Fibroblast of skin of left biceps (primary cell): ENCODE measurements at regions not wholly inside any gene's neighbourhood (a gene's known extent, or its start where the extent isn't known, plus 50 kb on each side); places are given as distances from the start of the nearest gene placed in this dataset.
"Not testable (repeated sequence)": the region's sequence is repeated elsewhere in the genome, so short reads cannot be mapped to it uniquely, and the experiment has no call there.

ENCODE experiments used
- DNase-seq, 2 experiments: peaks; one replicate each; pipeline ENCODE4 v3.0.0-alpha.2; 2013; ENCODE audit warnings: low read depth in 2 of 2

GRCh38 chr2:91521944-91522343, 2830.5 kb downstream of the RPIA start:
- DNase-seq, result not testable (repeated sequence)

GRCh38 chr2:91522877-91523276, 2831.4 kb downstream of the RPIA start:
- DNase-seq, result not testable (repeated sequence)

DNA sequence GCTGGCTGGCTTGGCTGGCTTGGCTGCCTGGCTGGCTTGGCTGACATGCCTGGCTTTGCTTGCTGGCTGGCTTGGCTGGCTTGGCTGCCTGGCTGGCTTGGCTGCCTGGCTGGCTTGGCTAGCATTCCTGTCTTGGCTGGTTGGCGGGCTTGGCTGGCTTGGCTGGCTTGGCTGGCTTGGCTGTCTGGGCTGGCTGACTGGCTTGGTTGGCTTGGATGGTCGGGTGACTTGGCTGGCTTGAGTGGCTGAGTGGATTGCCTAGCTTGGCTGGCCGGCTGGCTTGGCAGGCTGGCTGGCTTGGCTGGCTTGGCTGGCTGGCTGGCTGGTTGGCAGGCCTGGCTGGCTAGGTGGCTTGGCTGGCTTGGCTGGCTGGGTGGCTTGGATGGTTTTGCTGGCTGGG, 2832.3 kb downstream of the RPIA start:
- DNase-seq, result not testable (repeated sequence)

DNA sequence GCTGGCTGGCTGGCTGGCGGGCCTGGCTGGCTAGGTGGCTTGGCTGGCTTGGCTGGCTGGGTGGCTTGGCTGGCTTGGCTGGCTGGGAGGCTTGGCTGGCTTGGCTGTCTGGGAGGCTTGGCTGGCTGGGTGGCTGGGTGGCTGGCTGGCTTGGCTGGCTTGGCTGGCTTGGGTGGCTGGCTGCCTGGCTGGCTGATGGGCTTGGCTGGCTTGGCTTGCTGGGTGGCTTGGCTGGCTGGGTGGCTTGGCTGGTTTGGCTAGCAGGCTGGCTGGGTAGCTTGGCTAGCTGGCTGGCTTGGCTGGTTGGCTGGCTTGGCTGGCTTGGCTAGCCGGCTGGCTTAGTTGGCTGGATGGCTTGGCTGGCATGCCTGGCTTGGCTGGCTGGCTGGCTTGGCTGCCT, 2834.1 kb downstream of the RPIA start:
- DNase-seq, result not testable (repeated sequence)

- DNase-seq, result not testable (repeated sequence)
Observed at GRCh38 chr2:91526083-91526482, 2834.6 kb downstream of the RPIA start.

- DNase-seq, result not testable (repeated sequence)
Observed at GRCh38 chr2:91527056-91527455, 2835.6 kb downstream of the RPIA start.

GRCh38 chr2:91527491-91528031, 2836.1 kb downstream of the RPIA start:
- DNase-seq, result not testable (repeated sequence)

GRCh38 chr2:91528361-91528760, 2836.9 kb downstream of the RPIA start:
- DNase-seq, result not testable (repeated sequence)

GRCh38 chr2:91536109-91536508, 2844.6 kb downstream of the RPIA start:
- DNase-seq, result not testable (repeated sequence)

GRCh38 chr2:91536549-91537263, 2845.2 kb downstream of the RPIA start:
- DNase-seq, result not testable (repeated sequence)

DNA sequence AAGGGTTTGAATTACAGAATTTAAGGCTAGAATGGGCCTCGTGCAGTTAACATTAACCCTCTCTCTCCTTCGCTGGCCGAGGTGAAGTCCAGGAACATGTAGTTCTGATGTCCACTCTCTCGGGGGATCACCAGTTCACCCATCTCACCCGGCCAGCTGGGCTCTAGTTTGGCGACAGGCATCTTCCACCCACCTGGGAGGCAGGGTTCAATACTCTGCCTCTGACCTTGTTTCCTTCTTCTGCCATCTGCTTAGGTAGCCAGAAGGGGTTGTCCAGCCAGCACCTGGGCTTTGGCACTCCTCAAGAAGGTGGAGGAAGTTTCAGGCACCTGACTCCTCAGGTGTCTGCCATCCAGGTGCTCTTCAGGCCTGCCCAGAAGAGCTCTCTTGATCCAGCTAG, 2857.8 kb downstream of the RPIA start:
- DNase-seq, result not testable (repeated sequence)

DNA sequence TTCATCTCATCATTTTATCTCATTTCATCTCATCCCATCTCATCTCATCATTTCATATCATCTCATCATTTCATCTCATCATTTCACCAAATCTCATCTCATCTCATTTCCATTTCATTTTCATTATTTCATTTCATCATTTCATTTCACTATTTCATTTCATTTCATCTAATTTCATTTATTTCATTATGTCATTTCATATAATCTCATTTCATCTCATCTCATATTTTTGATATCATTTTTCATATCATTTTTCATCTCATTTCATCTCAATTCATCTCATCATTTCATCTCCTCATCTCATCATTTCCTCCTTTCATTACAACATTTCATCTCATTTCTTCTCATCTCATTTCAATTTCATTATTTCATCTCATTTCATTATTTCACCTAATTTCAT, 2866.8 kb downstream of the RPIA start:
- DNase-seq, result not testable (repeated sequence)

GRCh38 chr2:91559269-91559668, 2867.8 kb downstream of the RPIA start:
- not testable (repeated sequence) for DNase-seq

- DNase-seq, result not testable (repeated sequence)
Observed at GRCh38 chr2:91559886-91560614, 2868.6 kb downstream of the RPIA start.

GRCh38 chr2:91562184-91562583, 2870.7 kb downstream of the RPIA start:
- DNase-seq, result not testable (repeated sequence)

- DNase-seq, result not testable (repeated sequence)
Observed at GRCh38 chr2:91564700-91565099, 2873.2 kb downstream of the RPIA start.

GRCh38 chr2:91565689-91566430, 2874.4 kb downstream of the RPIA start:
- not testable (repeated sequence) for DNase-seq

- not testable (repeated sequence) for DNase-seq
Observed at GRCh38 chr2:91566611-91567010, 2875.1 kb downstream of the RPIA start.

DNA sequence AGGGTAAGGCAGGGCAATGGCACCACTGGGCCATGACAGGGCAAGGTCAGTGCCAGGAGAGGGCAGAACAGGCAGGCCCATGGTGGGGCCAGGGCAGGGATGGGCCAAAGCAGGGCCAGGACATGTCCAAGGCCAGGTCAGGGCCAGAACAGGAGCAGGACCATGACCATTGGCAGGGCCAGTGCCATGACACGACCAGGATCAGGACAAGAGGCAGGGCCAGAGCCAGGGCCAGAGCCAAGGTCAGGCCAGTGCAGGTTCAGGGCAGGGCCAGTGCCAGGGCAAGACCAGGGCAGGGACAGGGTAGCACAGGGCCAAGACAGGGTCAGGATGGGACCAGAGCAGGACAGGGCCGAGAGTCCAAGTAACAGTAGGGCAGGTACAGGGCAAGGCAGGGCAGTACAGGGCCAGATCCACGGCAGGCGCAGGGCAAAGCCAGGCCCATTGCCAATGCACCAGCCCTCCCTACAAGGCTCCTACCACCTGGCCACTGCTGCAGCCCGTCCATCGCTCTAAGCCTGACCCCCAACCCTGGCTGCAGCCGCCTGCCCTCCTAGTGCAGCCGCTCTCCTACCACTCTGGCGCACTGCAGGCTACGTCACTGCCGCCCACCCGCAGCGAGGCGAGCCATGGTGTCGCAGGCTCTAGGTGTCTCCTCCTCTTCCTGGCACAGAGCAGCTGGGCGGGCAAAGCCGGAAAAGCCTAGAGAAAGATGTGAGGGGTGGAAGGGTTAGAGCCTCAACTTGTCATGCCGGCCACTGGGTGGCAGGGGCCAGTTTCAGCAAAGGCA, 2876.3 kb downstream of the RPIA start:
- not testable (repeated sequence) for DNase-seq

DNA sequence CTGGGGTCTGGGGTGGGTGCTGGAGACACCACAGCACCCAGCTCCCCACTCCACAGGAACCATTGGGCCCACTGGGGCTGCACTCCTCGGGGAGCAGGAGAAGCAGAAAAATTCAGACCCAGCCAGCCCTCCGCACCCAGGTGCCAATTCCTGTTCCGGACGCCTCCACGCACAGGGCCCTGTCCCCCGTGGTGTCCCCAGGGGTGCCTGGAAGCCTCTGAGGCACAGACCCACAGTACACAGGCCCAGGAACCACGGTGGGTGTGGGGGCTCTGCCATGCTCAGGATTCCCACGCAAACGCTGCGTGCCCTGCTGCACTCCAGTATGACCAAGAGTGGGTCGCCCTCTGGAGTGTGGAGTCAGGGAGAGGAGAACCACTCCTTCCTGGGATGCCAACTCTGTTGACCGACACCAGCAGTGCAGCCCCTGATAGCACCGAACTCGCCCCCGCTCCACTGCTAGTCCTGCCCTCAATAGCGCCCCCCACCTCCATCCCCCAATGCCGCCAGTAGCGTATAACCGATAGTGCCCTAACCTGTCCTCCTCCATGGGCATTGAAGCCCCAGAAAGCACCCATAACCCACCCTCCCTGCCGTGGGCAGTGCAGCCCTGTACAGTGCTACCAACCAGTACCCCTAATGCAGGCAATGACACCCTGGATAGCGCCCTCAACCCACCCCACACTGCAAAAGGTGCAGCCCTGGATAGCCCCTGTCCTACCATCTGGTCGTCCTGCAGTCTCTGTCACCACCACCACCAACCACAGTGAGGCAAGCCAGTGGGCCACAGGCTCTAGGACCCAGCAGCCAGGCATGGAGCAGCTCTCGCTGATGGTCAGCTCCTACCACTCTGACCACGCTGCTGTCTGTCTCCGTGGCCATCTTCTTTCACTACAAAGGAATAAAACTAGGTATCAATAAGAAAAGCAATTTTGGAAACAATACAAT, 2877.2 kb downstream of the RPIA start:
- DNase-seq, result not testable (repeated sequence)
